HepG2 (cell line): ENCODE measurements at regions not wholly inside any gene's neighbourhood (a gene's known extent, or its start where the extent isn't known, plus 50 kb on each side); places are given as distances from the start of the nearest gene placed in this dataset.
"Not testable (repeated sequence)": the region's sequence is repeated elsewhere in the genome, so short reads cannot be mapped to it uniquely, and the experiment has no call there.

Source experiments
- ATAC-seq: fragments of 200-7000 bp; cut with Tn5 transposase; 3 replicates; pipeline ENCODE4 v1.9.1; 2020; ENCODE audit warnings: mild to moderate bottlenecking, moderate library complexity
- BruUV-seq: library from RNA; stranded (reverse); fragments of 400-500 nt; replicated peaks from 2 replicates; lab custom pipeline; 2021; lab: Mats Ljungman, UMichigan
- CTCF ChIA-PET: fragments of 300-600 bp; formaldehyde crosslinking; extraction: SDS; loops from one replicate; lab custom pipeline; 2021; ENCODE audit warnings: low total read pairs, inconsistent platforms, low intra/inter-chr PET ratio; lab: Yijun Ruan, JAX
- POLR2A ChIA-PET: fragments of 350-600 bp; sonication (Branson Sonifier 250); formaldehyde crosslinking; loops from one replicate; lab custom pipeline; 2020; ENCODE audit warnings: antibody characterized with exemption, inconsistent platforms; lab: Yijun Ruan, JAX
- DNase-seq: peaks from one replicate; pipeline ENCODE4 v3.0.0-alpha.2; 2015; ENCODE audit warnings: low spot score
- FAIRE-seq: peaks from 3 replicates; lab custom pipeline; 2011; peaks lifted over from hg19 to GRCh38; lab: Jason Lieb, UNC
- H2AFZ ChIP-seq: one replicate; pipeline ENCODE4 v1.6.1; 2011; ENCODE audit warnings: low read length, inconsistent platforms
- H3K27ac ChIP-seq: fragments of 300-600 bp; 3 replicates; pipeline ENCODE4 v1.8.0; 2011; ENCODE audit warnings: mixed run types, mild to moderate bottlenecking, mixed read lengths, low read length, inconsistent platforms; ENCODE audit not compliant: insufficient read depth; ENCODE audit errors: extremely low read length
- H3K27me3 ChIP-seq, 2 experiments: fragments of 200-600 bp in 1 of 2; 2 replicates in 1 of 2; 3 replicates in 1 of 2; pipeline versions ENCODE4 v1.6.0 to v1.8.0; 2011; ENCODE audit warnings: low read length in 2 of 2, mild to moderate bottlenecking in 2 of 2, moderate library complexity in 2 of 2, inconsistent platforms in 1 of 2; ENCODE audit not compliant: insufficient read depth in 2 of 2, control insufficient read depth in 1 of 2
- H3K36me3 ChIP-seq, 2 experiments: fragments of 200-600 bp in 1 of 2; replicated peaks in 1 of 2; 2 replicates in 1 of 2; 3 replicates in 1 of 2; pipeline versions ENCODE4 v1.5.1 to v1.8.0; 2011; ENCODE audit warnings: low read length in 2 of 2, inconsistent platforms in 1 of 2; ENCODE audit not compliant: insufficient read depth in 2 of 2, control insufficient read depth in 1 of 2
- H3K4me1 ChIP-seq: 2 replicates; pipeline ENCODE4 v1.5.1; 2012; ENCODE audit warnings: low read length, inconsistent platforms; ENCODE audit not compliant: insufficient read depth
- H3K4me2 ChIP-seq: 2 replicates; pipeline ENCODE4 v1.6.0; 2011; ENCODE audit warnings: low read depth, low read length, inconsistent platforms
- H3K4me3 ChIP-seq, 3 experiments: fragments of 200-600 bp in 1 of 3; sonication (generic), shearing (Covaris generic) in 1 of 3; replicated peaks in 1 of 3; 2 replicates each; pipeline ENCODE4 v1.5.1; 2011 to 2016; ENCODE audit warnings: low read length in 3 of 3, inconsistent platforms in 2 of 3, low read depth in 2 of 3, mild to moderate bottlenecking in 2 of 3, control low read depth in 1 of 3, mixed read lengths in 1 of 3; ENCODE audit not compliant: insufficient read depth in 1 of 3
- H3K79me2 ChIP-seq: one replicate; pipeline ENCODE4 v1.6.1; 2011; ENCODE audit warnings: low read length, inconsistent platforms; ENCODE audit not compliant: insufficient read depth
- H3K9ac ChIP-seq: 2 replicates; pipeline ENCODE4 v1.6.0; 2011; ENCODE audit warnings: mild to moderate bottlenecking, low read depth, low read length, inconsistent platforms; ENCODE audit not compliant: insufficient read depth
- H3K9me3 ChIP-seq: 2 replicates; pipeline ENCODE4 v1.5.1; 2012; ENCODE audit warnings: mild to moderate bottlenecking, low read length
- H4K20me1 ChIP-seq: 2 replicates; pipeline ENCODE4 v1.6.0; 2011; ENCODE audit warnings: inconsistent platforms, mild to moderate bottlenecking, low read length, moderate library complexity; ENCODE audit not compliant: insufficient read depth
- ATF5 ChIP-seq: sonication (generic); formaldehyde crosslinking; IDR thresholded peaks from 2 replicates; pipeline ENCODE4 v1.4.0; 2020; ENCODE audit warnings: mild to moderate bottlenecking, low read depth, missing genetic modification reagents
- FOSL2 ChIP-seq: sonication (generic); formaldehyde crosslinking; IDR thresholded peaks from 2 replicates; pipeline ENCODE4 v1.4.0; 2020; ENCODE audit warnings: missing genetic modification reagents
- IKZF5 ChIP-seq: IDR thresholded peaks from 2 replicates; pipeline ENCODE4 v1.6.1; 2018; ENCODE audit warnings: missing genetic modification reagents, mild to moderate bottlenecking, missing compliant biosample characterization
- NFKBIZ ChIP-seq: IDR thresholded peaks from 2 replicates; pipeline ENCODE4 v1.6.1; 2018; ENCODE audit warnings: missing genetic modification reagents, missing compliant biosample characterization
- NFRKB ChIP-seq: fragments of 450-650 bp; IDR thresholded peaks from 2 replicates; pipeline ENCODE4 v1.6.1; 2017
- PITX1 ChIP-seq: sonication (generic); formaldehyde crosslinking; IDR thresholded peaks from 2 replicates; pipeline ENCODE4 v1.5.1; 2020; ENCODE audit warnings: mild to moderate bottlenecking, missing genetic modification reagents
- PRMT3 ChIP-seq: sonication (generic); formaldehyde crosslinking; IDR thresholded peaks from 2 replicates; pipeline ENCODE4 v1.8.1; 2022; ENCODE audit warnings: low read depth, mild to moderate bottlenecking, moderate library complexity, missing genetic modification reagents, borderline replicate concordance
- ZNF296 ChIP-seq: sonication (generic); formaldehyde crosslinking; conservative IDR thresholded peaks from 2 replicates; pipeline ENCODE4 v1.5.0; 2020; ENCODE audit warnings: mild to moderate bottlenecking, missing genetic modification reagents
- ZNF382 ChIP-seq: sonication (generic); formaldehyde crosslinking; IDR thresholded peaks from 2 replicates; pipeline ENCODE4 v1.5.0; 2020; ENCODE audit warnings: missing genetic modification reagents, mild to moderate bottlenecking, borderline replicate concordance
- ZNF451 ChIP-seq: sonication (generic); formaldehyde crosslinking; IDR thresholded peaks from 2 replicates; pipeline ENCODE4 v1.5.0; 2020; ENCODE audit warnings: mild to moderate bottlenecking, missing genetic modification reagents
- ZNF652 ChIP-seq: IDR thresholded peaks from 2 replicates; pipeline ENCODE4 v1.6.1; 2016; ENCODE audit warnings: low read depth, borderline replicate concordance
- WGBS: methylation state at CpG from one replicate; pipeline ENCODE4 v1.1.6; 2017; ENCODE audit warnings: low lambda C conversion rate; 5-methylcytosine and 5-hydroxymethylcytosine counted together
- in situ Hi-C: cut with HindIII; loops from 2 replicates; pipeline ENCODE4 v1.10.0; 2017; ENCODE audit warnings: low pct_unique_long_range_greater_than_20kb; ENCODE audit not compliant: extremely low pct_ligation_motif_present
- intact Hi-C: fragments of 100-400 bp; cut with micrococcal nuclease; formaldehyde crosslinking; loops from one replicate; pipeline ENCODE4 v1.10.0; 2022; ENCODE audit not compliant: unreplicated experiment

- TF ChIP-seq ZNF451 (CRISPR knock-in tag), result no peak
Observed at GRCh38 chr4:85132117-85132516, 165.6 kb upstream of the WDFY3 start (continued).

GRCh38 chr4:85132570-85132969, 166.1 kb upstream of the WDFY3 start:
- ChIA-PET CTCF (no interaction called here), POLR2A (no interaction called here)
- no peaks in the 10 kb centered on the region for H3K27me3 ChIP-seq
- H3K9me3 ChIP-seq, result 0 out of 2 replicates have a peak, but pooled peaks cover 8% of the 10 kb centered on the region
- 0% methylated on average over 2 of the region's 2 CpGs for WGBS
- H3K4me3 ChIP-seq, result no peak overlapping the region
- H3K27ac ChIP-seq, result no peak overlapping the region
- no peak overlapping the region for H2AFZ ChIP-seq
- no peaks in the 10 kb centered on the region for H4K20me1 ChIP-seq
- TF ChIP-seq ZNF382 (CRISPR knock-in tag) (no peak), ZNF652 (CRISPR knock-in tag) (no peak), FOSL2 (CRISPR knock-in tag) (no peak), PITX1 (CRISPR knock-in tag) (no peak), PRMT3 (CRISPR knock-in tag) (no peak), NFKBIZ (CRISPR knock-in tag) (no peak), IKZF5 (CRISPR knock-in tag) (no peak), NFRKB (no peak), ZNF296 (CRISPR knock-in tag) (no peak), ATF5 (CRISPR knock-in tag) (no peak)
- in situ Hi-C loops (loop anchor here (25.0 kb wide), 1 partner anchor 605 kb away; no protein-coding TSS in a partner anchor), intact Hi-C loops (no loop called here)
- no peak overlapping the region for H3K4me2 ChIP-seq
- FAIRE-seq, result no peak
- no peak for ATAC-seq
- H3K4me1 ChIP-seq, result 0 out of 2 replicates have a peak, but pooled peaks cover 10% of the 10 kb centered on the region
- H3K9ac ChIP-seq, result no peak overlapping the region
- no peaks in the 10 kb centered on the region for H3K36me3 ChIP-seq
- no peak for DNase-seq
- no TSS peak for BruUV-seq
- H3K79me2 ChIP-seq, result no peaks in the 10 kb centered on the region

DNA sequence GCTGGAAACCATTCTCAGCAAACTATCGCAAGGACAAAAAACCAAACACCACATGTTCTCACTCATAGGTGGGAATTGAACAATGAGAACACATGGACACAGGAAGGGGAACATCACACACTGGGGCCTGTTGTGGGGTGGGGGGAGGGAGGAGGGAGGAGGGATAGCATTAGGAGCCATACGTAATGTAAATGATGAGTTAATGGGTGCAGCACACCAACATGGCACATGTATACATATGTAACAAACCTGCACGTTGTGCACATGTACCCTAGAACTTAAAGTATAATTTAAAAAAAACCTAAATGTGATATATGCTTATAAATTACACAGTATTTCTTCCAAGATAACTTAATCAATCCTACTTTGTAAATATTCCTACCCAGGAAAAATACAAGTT, 173.3 kb upstream of the WDFY3 start:
- H3K4me3 ChIP-seq, H3K4me1 ChIP-seq, POLR2A ChIA-PET, H2AFZ ChIP-seq, DNase-seq, H3K9ac ChIP-seq, H4K20me1 ChIP-seq, H3K36me3 ChIP-seq, intact Hi-C loops, H3K27ac ChIP-seq, CTCF ChIA-PET, H3K27me3 ChIP-seq, H3K79me2 ChIP-seq, BruUV-seq, FAIRE-seq, H3K9me3 ChIP-seq, H3K4me2 ChIP-seq, ATAC-seq: not testable (repeated sequence)
- in situ Hi-C loops, result loop anchor here (10.0 to 25.0 kb wide), 2 partner anchors 235 to 598 kb away; no protein-coding TSS in a partner anchor
- WGBS, result 37% methylated on average over 3 of the region's 3 CpGs
